SK-MEL-5 (cell line): ENCODE measurements at regions not wholly inside any gene's neighbourhood (a gene's known extent, or its start where the extent isn't known, plus 50 kb on each side); places are given as distances from the start of the nearest gene placed in this dataset.

ENCODE experiments used
- DNase-seq: peaks from one replicate; pipeline ENCODE4 v3.0.0-alpha.2; 2016; ENCODE audit warnings: low read depth, low spot score
- in situ Hi-C: cut with HindIII; loops from 2 replicates; pipeline ENCODE4 v1.10.0; 2016; ENCODE audit warnings: low sequenced_read_pairs, high pct_unique_total_duplicates, low pct_unique_long_range_greater_than_20kb

- in situ Hi-C loops, result no loop called here
- DNase-seq, result no peak
Observed at GRCh38 chr15:92565351-92566125, 90.0 kb downstream of the FAM174B start.

DNA sequence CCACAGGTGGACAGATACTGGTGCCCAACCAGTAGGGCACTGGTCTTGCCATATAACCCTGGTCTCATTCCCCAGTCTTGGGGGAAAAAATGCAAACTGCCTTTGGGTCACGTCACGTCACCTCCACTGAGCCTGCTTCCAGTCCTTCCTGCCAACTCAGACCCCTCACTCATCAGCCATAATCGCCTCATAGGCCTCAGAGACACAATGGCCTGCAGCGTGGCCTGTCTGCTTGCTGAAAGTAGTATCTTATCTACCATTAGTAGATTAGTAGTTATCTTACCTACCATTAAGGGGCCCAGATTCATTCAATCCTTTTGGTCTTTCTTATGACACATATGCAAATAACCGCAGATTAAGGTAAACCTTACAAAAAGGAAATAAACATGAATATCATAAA lies 93.8 kb downstream of the FAM174B start:
- no peak for DNase-seq
- in situ Hi-C loops, result no loop called here

DNA sequence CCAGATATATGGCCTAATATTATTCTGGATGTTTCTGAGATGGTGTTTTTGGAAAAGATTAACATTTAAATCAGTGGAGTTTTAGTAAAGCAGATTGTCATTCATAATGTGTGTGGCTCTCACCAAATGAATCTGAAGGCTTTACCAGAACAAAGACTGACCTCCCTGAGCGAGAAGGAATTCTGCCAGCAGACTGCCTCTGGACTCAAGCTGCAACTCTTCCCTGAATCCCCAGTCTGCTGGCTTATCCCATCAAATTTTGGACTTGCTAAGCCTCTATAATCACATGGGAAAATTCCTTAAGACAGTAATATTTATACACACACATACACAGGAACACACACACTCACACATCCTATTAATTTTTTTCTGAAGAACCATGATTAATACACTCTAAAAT lies 102.3 kb downstream of the FAM174B start:
- in situ Hi-C loops, result no loop called here
- no peak for DNase-seq

- no peak for DNase-seq
- in situ Hi-C loops, result no loop called here
Observed at GRCh38 chr15:92545996-92546395, 109.6 kb downstream of the FAM174B start.

- in situ Hi-C loops, result no loop called here
- DNase-seq, result no peak
Observed at GRCh38 chr15:92541291-92542200, 114.0 kb downstream of the FAM174B start.

DNA sequence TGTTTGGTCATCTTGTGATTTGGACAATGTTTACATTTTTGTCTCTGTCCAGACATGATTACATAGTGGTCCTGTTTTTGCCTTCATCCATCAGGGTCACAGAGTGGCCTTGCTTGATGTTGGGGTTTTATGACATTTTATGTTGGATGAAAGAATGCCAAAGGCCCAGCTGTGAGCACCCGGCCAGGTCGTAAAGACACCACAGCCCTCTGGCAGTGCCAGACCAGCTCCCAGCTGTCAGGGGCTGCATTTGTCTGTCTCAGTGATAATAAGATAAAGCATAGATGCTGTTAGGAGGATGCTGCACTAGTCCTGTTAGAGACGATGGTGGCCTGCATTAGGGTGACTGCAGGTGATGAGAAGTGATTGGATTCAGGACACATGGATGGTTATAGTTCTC lies 117.5 kb downstream of the FAM174B start:
- no peak for DNase-seq
- in situ Hi-C loops, result no loop called here

DNA sequence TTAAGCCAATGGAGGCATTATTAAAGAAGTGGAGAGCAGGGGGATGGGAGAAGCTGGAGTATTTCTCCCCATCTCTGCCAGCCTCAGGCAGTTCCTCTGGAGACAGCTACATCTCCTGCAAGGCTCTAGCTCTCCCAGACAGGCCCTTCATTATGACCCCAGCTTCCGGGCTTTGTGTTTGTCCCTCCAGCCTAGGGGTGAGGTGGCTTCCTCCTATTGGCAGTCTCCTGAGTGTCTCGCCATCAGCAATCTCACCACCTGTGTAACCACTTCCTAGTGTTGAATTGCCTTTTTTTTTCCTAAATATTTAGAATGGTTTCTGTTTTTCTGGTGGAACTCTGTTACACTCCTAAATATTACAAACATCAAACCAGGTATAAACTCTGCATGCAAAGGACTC lies 122.3 kb downstream of the FAM174B start:
- in situ Hi-C loops, result no loop called here
- no peak for DNase-seq

GRCh38 chr15:92531406-92531805 lies 124.2 kb downstream of the FAM174B start:
- no peak for DNase-seq
- in situ Hi-C loops, result no loop called here

DNA sequence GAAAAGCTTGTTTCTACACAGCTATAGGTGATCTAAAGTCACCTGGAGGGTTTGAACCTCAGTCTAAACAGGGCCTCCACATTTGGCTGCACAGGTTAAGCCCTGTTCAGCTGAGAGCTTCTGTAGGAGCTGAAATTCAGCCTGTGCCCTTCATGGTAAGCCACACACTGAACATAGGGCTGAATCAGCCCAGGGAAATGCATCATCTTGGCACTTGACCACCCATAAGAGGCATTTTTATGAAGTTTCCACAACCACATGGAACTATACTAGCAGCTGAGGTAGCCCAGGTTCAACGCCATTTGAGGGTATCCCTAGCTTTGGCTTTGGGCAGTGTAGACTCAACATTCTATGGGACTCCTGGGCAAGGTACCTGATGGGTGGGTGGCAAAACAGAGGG lies 126.8 kb downstream of the FAM174B start:
- DNase-seq, result no peak
- in situ Hi-C loops, result no loop called here

DNA sequence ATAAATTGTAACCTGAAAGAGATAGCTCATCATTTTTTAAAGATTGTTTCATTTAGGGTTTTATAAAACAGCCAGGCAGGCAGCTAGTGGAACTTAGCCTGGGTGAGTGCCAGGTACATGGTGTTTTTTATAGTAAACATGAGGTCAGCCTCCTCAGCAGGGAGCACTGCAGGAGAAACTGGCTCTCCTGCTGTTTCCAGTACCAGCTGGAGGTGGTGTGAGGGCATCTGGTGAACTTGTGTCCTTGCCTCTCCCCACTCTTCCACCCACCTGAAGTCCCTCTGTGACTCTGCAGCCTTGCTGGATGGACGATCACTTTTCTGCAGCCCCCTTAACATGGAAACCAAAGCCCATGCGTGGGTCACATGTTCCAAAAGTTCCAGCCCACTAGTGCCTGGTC lies 128.4 kb downstream of the FAM174B start:
- DNase-seq, result no peak
- in situ Hi-C loops, result no loop called here

- no peak for DNase-seq
- in situ Hi-C loops, result no loop called here
Observed at GRCh38 chr15:92525758-92526245, 129.8 kb downstream of the FAM174B start.

DNA sequence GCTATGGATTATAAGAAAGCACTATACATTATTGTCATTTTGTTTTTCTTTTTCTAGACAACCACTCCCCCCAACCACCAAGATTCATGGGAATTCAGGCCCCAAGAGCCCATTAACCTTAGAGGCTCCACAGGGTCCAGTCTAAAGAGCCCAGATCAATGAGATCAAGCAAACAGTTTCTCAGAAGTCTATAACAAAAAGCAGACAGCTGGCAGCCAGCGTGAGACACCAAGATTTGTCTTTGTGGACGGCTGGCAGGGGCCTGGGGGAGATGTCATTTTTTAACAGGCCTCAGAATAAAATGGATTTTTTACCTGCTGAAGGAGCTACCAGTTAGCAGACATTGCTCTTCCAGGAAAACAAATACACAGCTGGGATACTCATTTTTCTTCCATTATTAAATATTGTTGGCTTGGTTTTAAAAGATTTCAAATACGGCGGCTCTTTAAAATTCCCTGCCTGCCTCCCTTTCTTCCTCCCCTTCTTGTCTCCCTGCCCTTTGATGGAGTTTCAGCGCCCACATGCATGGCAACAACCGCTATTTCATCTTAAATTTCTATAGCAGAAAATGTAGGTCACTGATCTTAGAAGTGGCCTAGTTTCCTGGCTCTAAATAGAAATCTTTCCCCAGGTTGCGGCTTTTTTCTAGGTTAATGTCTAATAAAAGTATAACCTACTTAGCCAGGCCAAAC lies 130.6 kb downstream of the FAM174B start:
- no peak for DNase-seq
- in situ Hi-C loops, result no loop called here

DNA sequence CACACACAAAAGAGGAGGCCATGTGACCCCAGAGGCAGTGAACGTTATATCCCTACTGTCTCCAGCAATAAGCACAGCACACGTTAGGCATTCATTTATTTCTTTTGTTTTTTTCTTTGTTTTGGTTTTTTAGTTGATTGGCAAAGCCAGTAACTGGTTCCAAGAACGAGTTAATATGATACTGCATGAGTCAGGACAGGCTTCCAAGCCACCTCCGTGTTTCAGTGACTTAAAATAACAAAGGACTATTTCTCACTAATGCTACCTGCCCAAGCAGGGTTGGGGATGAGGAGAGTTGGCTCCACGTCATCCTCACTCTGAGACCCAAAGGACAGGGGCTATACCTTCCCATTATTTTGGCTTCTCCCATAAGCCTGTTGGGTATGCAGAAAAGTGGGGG lies 130.5 kb downstream of the ST8SIA2 start:
- in situ Hi-C loops, result no loop called here
- DNase-seq, result no peak

DNA sequence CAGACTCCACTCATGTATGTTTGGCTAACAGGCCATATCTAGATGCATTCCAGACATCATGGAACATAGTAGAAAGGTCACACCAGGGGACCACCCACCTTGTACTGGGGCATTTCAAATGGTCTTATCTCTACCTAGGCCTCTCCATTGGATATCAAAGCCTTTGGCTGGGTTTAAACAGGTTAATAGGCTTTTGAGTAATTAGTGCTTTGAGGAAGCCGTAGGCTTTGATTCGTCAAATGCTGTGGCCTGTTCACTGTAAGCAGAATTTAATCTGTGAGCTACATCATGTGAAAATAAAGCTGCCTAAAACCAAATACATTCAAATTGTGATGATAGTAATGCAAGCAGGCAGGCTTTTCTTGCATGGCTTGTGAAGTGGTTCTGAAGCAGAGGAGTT lies 129.5 kb downstream of the ST8SIA2 start:
- DNase-seq, result no peak
- in situ Hi-C loops, result no loop called here

DNA sequence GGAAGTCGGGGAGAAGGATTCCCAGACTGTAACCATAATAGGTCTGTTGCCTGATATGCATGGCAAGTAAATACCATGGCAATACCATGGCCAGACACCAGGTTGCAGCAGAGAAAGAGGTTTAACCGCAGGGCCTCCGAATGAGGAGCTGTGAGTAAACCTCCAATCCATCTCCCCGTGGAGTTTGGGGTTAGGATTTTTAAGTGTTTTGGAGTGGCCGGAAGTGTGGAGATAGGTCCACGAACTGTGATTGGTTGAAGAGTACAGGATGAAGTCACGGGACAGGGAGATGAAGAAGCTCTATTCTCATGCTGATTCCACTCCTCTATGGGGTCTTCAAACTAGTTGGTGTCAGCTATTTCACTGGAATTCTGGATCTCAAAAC lies 127.9 kb downstream of the ST8SIA2 start:
- DNase-seq, result peak; percentile 85
- in situ Hi-C loops, result no loop called here

DNA sequence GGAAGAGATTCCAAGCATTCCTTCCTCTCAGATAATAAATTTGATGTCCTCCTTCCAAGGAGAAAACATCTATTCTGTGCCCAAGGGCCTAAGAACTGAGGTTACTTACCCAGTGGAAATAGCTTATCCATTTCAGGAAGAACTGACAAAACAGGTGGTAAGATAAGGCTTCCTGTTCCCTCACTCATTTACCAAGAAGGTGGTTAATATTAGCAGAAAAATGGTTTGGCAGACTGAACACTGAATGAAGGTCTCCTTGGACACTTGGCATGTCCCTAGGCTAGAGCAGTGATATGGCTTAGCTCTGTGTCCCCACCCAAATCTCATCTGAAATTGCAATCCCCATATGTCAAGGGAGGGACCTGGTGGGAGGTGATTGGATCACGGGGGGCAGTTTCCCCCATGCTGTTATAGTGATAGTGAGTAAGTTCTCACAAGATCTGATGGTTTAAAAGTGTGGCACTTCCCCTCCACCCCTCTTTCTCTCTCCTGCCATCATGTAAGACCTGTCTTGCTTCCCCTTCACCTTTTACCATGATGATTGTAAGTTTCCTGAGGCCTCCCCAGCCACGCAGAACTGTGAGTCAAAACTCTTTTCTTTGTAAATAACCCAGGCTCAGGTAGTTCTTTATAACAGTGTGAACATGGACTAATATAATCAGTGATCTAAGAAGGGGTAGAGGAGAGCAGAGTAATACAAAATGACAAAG lies 127.4 kb downstream of the ST8SIA2 start:
- in situ Hi-C loops, result no loop called here
- no peak for DNase-seq

DNA sequence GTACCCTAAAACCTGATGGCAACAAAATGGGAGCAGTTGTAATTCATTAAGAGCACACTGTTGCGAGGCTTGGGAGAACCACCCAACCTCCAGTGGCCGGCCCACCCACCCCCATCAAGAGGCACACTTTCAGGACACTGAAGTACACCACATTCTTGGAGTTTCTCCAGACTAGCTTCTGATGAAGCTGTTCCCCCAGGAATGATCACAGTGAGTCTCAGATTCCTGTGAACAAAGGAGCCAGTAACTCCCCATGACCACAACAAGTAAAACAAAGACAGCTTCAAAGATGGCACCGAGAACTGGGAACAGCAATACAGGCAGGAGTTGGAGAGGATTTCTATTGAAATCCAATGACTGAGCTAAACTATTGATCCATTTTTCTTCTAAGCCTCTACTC lies 126.0 kb downstream of the ST8SIA2 start:
- DNase-seq, result peak; percentile 56

More for the DNA sequence above, 126.0 kb downstream of the ST8SIA2 start:
- in situ Hi-C loops, result no loop called here
